ENCODE measurements at regions not wholly inside any gene's neighbourhood (a gene's known extent, or its start where the extent isn't known, plus 50 kb on each side); places are given as distances from the start of the nearest gene placed in this dataset.

- DNase-seq: no peak
Observed at GRCh38 chr20:11436113-11436905, 481.4 kb upstream of the BTBD3 start.

GRCh38 chr20:11437090-11437489 is 480.6 kb upstream of the BTBD3 start:
- no peak for DNase-seq

GRCh38 chr20:11437611-11438380 is 479.9 kb upstream of the BTBD3 start:
- no peak for DNase-seq

- no peak for DNase-seq
Observed at GRCh38 chr20:11438412-11438811, 479.3 kb upstream of the BTBD3 start.

GRCh38 chr20:11443382-11444119 is 474.1 kb upstream of the BTBD3 start:
- no peak for DNase-seq

- no peak for DNase-seq
Observed at GRCh38 chr20:11445161-11445560, 472.5 kb upstream of the BTBD3 start.

GRCh38 chr20:11445891-11446290 is 471.8 kb upstream of the BTBD3 start:
- DNase-seq: no peak

- no peak for DNase-seq
Observed at GRCh38 chr20:11447371-11448100, 470.2 kb upstream of the BTBD3 start.

GRCh38 chr20:11448554-11448953 is 469.1 kb upstream of the BTBD3 start:
- no peak for DNase-seq

GRCh38 chr20:11451793-11452291 is 465.9 kb upstream of the BTBD3 start:
- no peak for DNase-seq

GRCh38 chr20:11452326-11452725 is 465.4 kb upstream of the BTBD3 start:
- no peak for DNase-seq

GRCh38 chr20:11453430-11453829 is 464.3 kb upstream of the BTBD3 start:
- DNase-seq: no peak

- no peak for DNase-seq
Observed at GRCh38 chr20:11454966-11455799, 462.5 kb upstream of the BTBD3 start.

GRCh38 chr20:11457488-11457887 is 460.2 kb upstream of the BTBD3 start:
- no peak for DNase-seq

GRCh38 chr20:11459090-11459890 is 458.4 kb upstream of the BTBD3 start:
- no peak for DNase-seq

GRCh38 chr20:11467436-11467835 is 450.3 kb upstream of the BTBD3 start:
- DNase-seq: no peak

- DNase-seq: no peak
Observed at GRCh38 chr20:11468880-11469279, 448.8 kb upstream of the BTBD3 start.

- no peak for DNase-seq
Observed at GRCh38 chr20:11469795-11470435, 447.8 kb upstream of the BTBD3 start.

- no peak for DNase-seq
Observed at GRCh38 chr20:11473983-11474382, 443.7 kb upstream of the BTBD3 start.

GRCh38 chr20:11483697-11484096 is 434.0 kb upstream of the BTBD3 start:
- DNase-seq: no peak
